ENCODE measurements at regions not wholly inside any gene's neighbourhood (a gene's known extent, or its start where the extent isn't known, plus 50 kb on each side); places are given as distances from the start of the nearest gene placed in this dataset.

- ATAC-seq (no peak), DNase-seq (ENCODE audit: low read depth, low spot score) (no peak)
- TF ChIP-seq POLR2AphosphoS5 (IDR thresholded peaks at IDR 0.05; ENCODE audit: low read depth, low read length) (no peak), TCF7L2 (IDR thresholded peaks at IDR 0.05; ENCODE audit: low read depth, low read length) (no peak), REST (IDR thresholded peaks at IDR 0.05; ENCODE audit: insufficient read depth in 1 of 2, low read depth in 2 of 2, low read length in 1 of 2) (no peak), CTCF (IDR thresholded peaks at IDR 0.05) (no peak)
- Histone ChIP-seq H3K27ac (ENCODE audit: low read length) (no peak overlapping the region), H3K4me3 (ENCODE audit: low read depth in 2 of 2, low read length in 2 of 2) (no peak overlapping the region), H3K4me1 (ENCODE audit: control insufficient read depth, insufficient read depth, low read length) (no peaks in the 10 kb centered on the region), H3K27me3 (ENCODE audit: control insufficient read depth, insufficient read depth, low read length) (no peaks in the 10 kb centered on the region), H3K9me3 (ENCODE audit: control insufficient read depth, insufficient read depth, low read depth, low read length) (no peaks in the 10 kb centered on the region), H3K36me3 (ENCODE audit: control insufficient read depth, insufficient read depth, low read length) (no peaks in the 10 kb centered on the region)
- ChIA-PET CTCF (no interaction called here), POLR2A (no interaction called here)
- intact Hi-C loops (cut with micrococcal nuclease; ENCODE audit: unreplicated experiment) (no loop called here), in situ Hi-C loops (cut with HindIII; ENCODE audit: low pct_unique_long_range_greater_than_20kb, low sequenced_read_pairs) (no loop called here)
- no TSS peak for BruUV-seq (replicated peaks)
Observed at GRCh38 chr2:145654156-145654555, 1134.2 kb upstream of the ZEB2 start.

GRCh38 chr2:145653553-145653952 lies 1133.6 kb upstream of the ZEB2 start:
- Histone ChIP-seq H3K4me1 (ENCODE audit: control insufficient read depth, insufficient read depth, low read length) (no peaks in the 10 kb centered on the region), H3K36me3 (ENCODE audit: control insufficient read depth, insufficient read depth, low read length) (no peaks in the 10 kb centered on the region), H3K9me3 (ENCODE audit: control insufficient read depth, insufficient read depth, low read depth, low read length) (no peaks in the 10 kb centered on the region), H3K4me3 (ENCODE audit: low read depth in 2 of 2, low read length in 2 of 2) (no peak overlapping the region), H3K27me3 (ENCODE audit: control insufficient read depth, insufficient read depth, low read length) (no peaks in the 10 kb centered on the region), H3K27ac (ENCODE audit: low read length) (no peak overlapping the region)
- no TSS peak for BruUV-seq (replicated peaks)
- no peak for TF ChIP-seq SIN3A (IDR thresholded peaks at IDR 0.05; ENCODE audit: borderline replicate concordance, insufficient read depth, low read depth, low read length)
- TF ChIP-seq TCF7L2 (IDR thresholded peaks at IDR 0.05; ENCODE audit: low read depth, low read length) = no peak
- no peak for TF ChIP-seq POLR2AphosphoS5 (IDR thresholded peaks at IDR 0.05; ENCODE audit: low read depth, low read length)
- TF ChIP-seq CTCF (IDR thresholded peaks at IDR 0.05) = no peak
- TF ChIP-seq REST (IDR thresholded peaks at IDR 0.05; ENCODE audit: insufficient read depth in 1 of 2, low read depth in 2 of 2, low read length in 1 of 2) = no peak
- in situ Hi-C loops (cut with HindIII; ENCODE audit: low pct_unique_long_range_greater_than_20kb, low sequenced_read_pairs) = no loop called here
- ATAC-seq = no peak
- intact Hi-C loops (cut with micrococcal nuclease; ENCODE audit: unreplicated experiment) = no loop called here
- POLR2A ChIA-PET = no interaction called here
- CTCF ChIA-PET = interaction anchor here (0.6 kb wide), 1 partner anchor 265 kb away, joined by 4 read pairs; no protein-coding TSS in a partner anchor
- no peak for DNase-seq (ENCODE audit: low read depth, low spot score)
